SK-N-SH (cell line): ENCODE measurements at regions not wholly inside any gene's neighbourhood (a gene's known extent, or its start where the extent isn't known, plus 50 kb on each side); places are given as distances from the start of the nearest gene placed in this dataset.

Experiments
- CTCF ChIA-PET: fragments of 300-600, 350-600 bp; formaldehyde crosslinking; extraction: SDS; loops from one replicate; lab custom pipeline; 2021; lab: Yijun Ruan, JAX
- POLR2A ChIA-PET: fragments of 350-600 bp; sonication (Branson Sonifier 250); formaldehyde crosslinking; extraction: SDS; loops from one replicate; lab custom pipeline; 2020; ENCODE audit warnings: antibody characterized with exemption, inconsistent platforms; lab: Yijun Ruan, JAX
- DNase-seq: peaks from one replicate; pipeline ENCODE4 v3.0.0; 2012
- H2AFZ ChIP-seq: fragments of 200-600 bp; sonication (generic); 2 replicates; pipeline ENCODE4 v1.8.1; 2016; ENCODE audit warnings: antibody characterized with exemption, mild to moderate bottlenecking, low read depth
- H3F3A ChIP-seq: fragments of 200-600 bp; sonication (generic); replicated peaks from 2 replicates; pipeline ENCODE3; 2016; ENCODE audit warnings: antibody characterized with exemption, mild to moderate bottlenecking; ENCODE audit not compliant: insufficient read depth
- H3K27ac ChIP-seq, 2 experiments: fragments of 200-500 bp in 1 of 2; fragments of 200-600 bp in 1 of 2; sonication (Bioruptor generic) in 1 of 2; sonication (generic), shearing (Covaris generic) in 1 of 2; 2 replicates each; pipeline versions ENCODE4 v1.5.1 to v1.6.1; 2014 to 2016; ENCODE audit warnings: low read depth in 2 of 2, inconsistent platforms in 1 of 2, low read length in 1 of 2, mild to moderate bottlenecking in 1 of 2, mixed read lengths in 1 of 2
- H3K27me3 ChIP-seq: fragments of 200-600 bp; sonication (generic), shearing (Covaris generic); 2 replicates; pipeline ENCODE4 v1.6.1; 2016; ENCODE audit warnings: mixed run types; ENCODE audit not compliant: insufficient read depth
- H3K36me3 ChIP-seq, 2 experiments: fragments of 200-500 bp in 1 of 2; fragments of 200-600 bp in 1 of 2; sonication (Bioruptor generic) in 1 of 2; sonication (generic) in 1 of 2; replicated peaks in 1 of 2; 2 replicates each; pipeline versions ENCODE3 to v1.5.1; 2014 to 2016; ENCODE audit warnings: low read length in 1 of 2, mild to moderate bottlenecking in 1 of 2; ENCODE audit not compliant: insufficient read depth in 2 of 2, control insufficient read depth in 1 of 2
- H3K4me1 ChIP-seq, 2 experiments: fragments of 200-500 bp in 1 of 2; fragments of 200-600 bp in 1 of 2; sonication (Bioruptor generic) in 1 of 2; sonication (generic), shearing (Covaris generic) in 1 of 2; 2 replicates each; pipeline versions ENCODE4 v1.5.1 to v1.6.1; 2014 to 2016; ENCODE audit warnings: low read depth in 1 of 2, low read length in 1 of 2, mixed run types in 1 of 2; ENCODE audit not compliant: insufficient read depth in 2 of 2, control insufficient read depth in 1 of 2
- H3K4me2 ChIP-seq: fragments of 200-600 bp; sonication (generic), shearing (Covaris generic); 2 replicates; pipeline ENCODE4 v1.6.1; 2017; ENCODE audit warnings: mixed run types
- H3K4me3 ChIP-seq, 2 experiments: fragments of 200-500 bp in 1 of 2; fragments of 200-600 bp in 1 of 2; sonication (Bioruptor generic) in 1 of 2; sonication (generic), shearing (Covaris generic) in 1 of 2; 2 replicates each; pipeline versions ENCODE4 v1.5.1 to v1.8.1; 2014 to 2016; ENCODE audit warnings: low read depth in 2 of 2, inconsistent platforms in 1 of 2, low read length in 1 of 2, mild to moderate bottlenecking in 1 of 2, mixed read lengths in 1 of 2, moderate library complexity in 1 of 2
- H3K79me2 ChIP-seq: fragments of 200-600 bp; sonication (generic); 2 replicates; pipeline ENCODE4 v1.8.1; 2017; ENCODE audit warnings: mild to moderate bottlenecking; ENCODE audit not compliant: insufficient read depth
- H3K9ac ChIP-seq: fragments of 200-600 bp; sonication (generic); 2 replicates; pipeline ENCODE4 v1.6.1; 2017; ENCODE audit warnings: mixed run types
- H3K9me2 ChIP-seq: fragments of 200-600 bp; sonication (generic); 2 replicates; pipeline ENCODE4 v1.6.1; 2017; ENCODE audit warnings: mixed run types
- H3K9me3 ChIP-seq: fragments of 200-600 bp; sonication (generic); 2 replicates; pipeline ENCODE4 v1.6.1; 2017; ENCODE audit warnings: mixed run types, mild to moderate bottlenecking, moderate library complexity
- H4K20me1 ChIP-seq: fragments of 200-600 bp; sonication (generic); 2 replicates; pipeline ENCODE4 v1.6.1; 2017; ENCODE audit warnings: mild to moderate bottlenecking, mixed run types; ENCODE audit not compliant: insufficient read depth
- FOXM1 ChIP-seq: IDR thresholded peaks from 2 replicates; pipeline ENCODE4 v1.4.0; 2012; ENCODE audit warnings: low read depth, mild to moderate bottlenecking
- GABPA ChIP-seq: IDR thresholded peaks from 2 replicates; pipeline ENCODE4 v1.4.0; 2012; ENCODE audit warnings: low read depth, mild to moderate bottlenecking
- IRF3 ChIP-seq: fragments of 150-350 bp; IDR thresholded peaks from 2 replicates; pipeline ENCODE4 v1.6.1; 2016; ENCODE audit warnings: mild to moderate bottlenecking, low read depth, low read length
- MAX ChIP-seq: IDR thresholded peaks from 2 replicates; pipeline ENCODE4 v1.4.0; 2012; ENCODE audit warnings: low read depth
- MEF2A ChIP-seq: IDR thresholded peaks from 2 replicates; pipeline ENCODE4 v1.4.0; 2012; ENCODE audit warnings: low read depth, borderline replicate concordance
- RFX5 ChIP-seq: IDR thresholded peaks from 2 replicates; pipeline ENCODE4 v1.6.1; 2012; ENCODE audit warnings: mild to moderate bottlenecking, improper control_type of control experiment, low read length
- RXRA ChIP-seq: IDR thresholded peaks from 2 replicates; pipeline ENCODE4 v1.4.0; 2012; ENCODE audit warnings: low read depth, mild to moderate bottlenecking, borderline replicate concordance
- TAF1 ChIP-seq: IDR thresholded peaks from 2 replicates; pipeline ENCODE4 v1.6.1; 2012; ENCODE audit warnings: low read depth, mild to moderate bottlenecking, low read length, moderate library complexity, borderline replicate concordance
- TEAD4 ChIP-seq: IDR thresholded peaks from 2 replicates; pipeline ENCODE4 v1.4.0; 2012; ENCODE audit warnings: mild to moderate bottlenecking, borderline replicate concordance; ENCODE audit not compliant: insufficient read depth
- WGBS: methylation state at CpG from one replicate; pipeline ENCODE4 v1.1.6; 2017; ENCODE audit warnings: low lambda C conversion rate; 5-methylcytosine and 5-hydroxymethylcytosine counted together
- TF ChIP-seq, protein P1 (sequence below): IDR thresholded peaks from 2 replicates; pipeline ENCODE4 v1.6.1; 2012; ENCODE audit warnings: mild to moderate bottlenecking, low read depth, low read length, moderate library complexity
- TF ChIP-seq, protein P2 (sequence below): fragments of 150-350 bp; IDR thresholded peaks from 2 replicates; pipeline ENCODE4 v1.6.1; 2017; ENCODE audit warnings: antibody characterized with exemption, low read length, low read depth, borderline replicate concordance
- TF ChIP-seq, protein P3 (sequence below): IDR thresholded peaks from 2 replicates; pipeline ENCODE4 v1.4.0; 2012; ENCODE audit warnings: low read depth, borderline replicate concordance

DNA sequence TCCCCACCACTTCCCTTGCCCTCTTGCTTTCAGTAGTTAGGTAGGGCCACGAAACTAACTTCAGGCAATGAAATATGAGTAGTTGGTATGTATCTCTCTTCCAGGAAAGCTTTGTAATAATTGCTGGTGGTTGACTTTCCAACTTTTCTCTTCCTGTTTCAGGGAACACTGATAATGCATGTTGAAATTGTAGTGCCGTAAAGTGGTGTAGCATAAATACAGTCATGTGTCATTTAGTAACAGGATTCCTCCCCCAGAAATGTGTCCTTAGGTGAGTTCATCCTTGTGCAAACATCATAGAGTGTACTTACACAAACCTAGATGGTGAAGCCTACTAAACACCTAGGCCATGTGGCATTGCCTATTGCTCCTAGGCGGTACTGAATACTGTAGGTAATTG lies 429.2 kb downstream of the PID1 start:
- Histone ChIP-seq H3K27me3 (no peaks in the 10 kb centered on the region), H3K27ac (no peak overlapping the region), H3K36me3 (no peaks in the 10 kb centered on the region), H3F3A (no peaks in the 10 kb centered on the region), H3K79me2 (no peaks in the 10 kb centered on the region), H3K9me2 (no peaks in the 10 kb centered on the region), H2AFZ (no peak overlapping the region), H3K4me3 (no peak overlapping the region), H3K4me1 (no peaks in the 10 kb centered on the region; a peak in 1 of 4 replicates), H3K9me3 (no peaks in the 10 kb centered on the region), H4K20me1 (no peaks in the 10 kb centered on the region), H3K9ac (no peak overlapping the region), H3K4me2 (no peak overlapping the region)
- no peak for TF ChIP-seq IRF3
- no peak for TF ChIP-seq MAX
- no peak for TF ChIP-seq RXRA
- TF ChIP-seq, protein P1, sequence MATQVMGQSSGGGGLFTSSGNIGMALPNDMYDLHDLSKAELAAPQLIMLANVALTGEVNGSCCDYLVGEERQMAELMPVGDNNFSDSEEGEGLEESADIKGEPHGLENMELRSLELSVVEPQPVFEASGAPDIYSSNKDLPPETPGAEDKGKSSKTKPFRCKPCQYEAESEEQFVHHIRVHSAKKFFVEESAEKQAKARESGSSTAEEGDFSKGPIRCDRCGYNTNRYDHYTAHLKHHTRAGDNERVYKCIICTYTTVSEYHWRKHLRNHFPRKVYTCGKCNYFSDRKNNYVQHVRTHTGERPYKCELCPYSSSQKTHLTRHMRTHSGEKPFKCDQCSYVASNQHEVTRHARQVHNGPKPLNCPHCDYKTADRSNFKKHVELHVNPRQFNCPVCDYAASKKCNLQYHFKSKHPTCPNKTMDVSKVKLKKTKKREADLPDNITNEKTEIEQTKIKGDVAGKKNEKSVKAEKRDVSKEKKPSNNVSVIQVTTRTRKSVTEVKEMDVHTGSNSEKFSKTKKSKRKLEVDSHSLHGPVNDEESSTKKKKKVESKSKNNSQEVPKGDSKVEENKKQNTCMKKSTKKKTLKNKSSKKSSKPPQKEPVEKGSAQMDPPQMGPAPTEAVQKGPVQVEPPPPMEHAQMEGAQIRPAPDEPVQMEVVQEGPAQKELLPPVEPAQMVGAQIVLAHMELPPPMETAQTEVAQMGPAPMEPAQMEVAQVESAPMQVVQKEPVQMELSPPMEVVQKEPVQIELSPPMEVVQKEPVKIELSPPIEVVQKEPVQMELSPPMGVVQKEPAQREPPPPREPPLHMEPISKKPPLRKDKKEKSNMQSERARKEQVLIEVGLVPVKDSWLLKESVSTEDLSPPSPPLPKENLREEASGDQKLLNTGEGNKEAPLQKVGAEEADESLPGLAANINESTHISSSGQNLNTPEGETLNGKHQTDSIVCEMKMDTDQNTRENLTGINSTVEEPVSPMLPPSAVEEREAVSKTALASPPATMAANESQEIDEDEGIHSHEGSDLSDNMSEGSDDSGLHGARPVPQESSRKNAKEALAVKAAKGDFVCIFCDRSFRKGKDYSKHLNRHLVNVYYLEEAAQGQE, result no peak
- TF ChIP-seq, protein P2, sequence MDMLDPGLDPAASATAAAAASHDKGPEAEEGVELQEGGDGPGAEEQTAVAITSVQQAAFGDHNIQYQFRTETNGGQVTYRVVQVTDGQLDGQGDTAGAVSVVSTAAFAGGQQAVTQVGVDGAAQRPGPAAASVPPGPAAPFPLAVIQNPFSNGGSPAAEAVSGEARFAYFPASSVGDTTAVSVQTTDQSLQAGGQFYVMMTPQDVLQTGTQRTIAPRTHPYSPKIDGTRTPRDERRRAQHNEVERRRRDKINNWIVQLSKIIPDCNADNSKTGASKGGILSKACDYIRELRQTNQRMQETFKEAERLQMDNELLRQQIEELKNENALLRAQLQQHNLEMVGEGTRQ, result no peak
- TF ChIP-seq MEF2A, result no peak
- no peak for TF ChIP-seq TAF1
- TF ChIP-seq, protein P3, sequence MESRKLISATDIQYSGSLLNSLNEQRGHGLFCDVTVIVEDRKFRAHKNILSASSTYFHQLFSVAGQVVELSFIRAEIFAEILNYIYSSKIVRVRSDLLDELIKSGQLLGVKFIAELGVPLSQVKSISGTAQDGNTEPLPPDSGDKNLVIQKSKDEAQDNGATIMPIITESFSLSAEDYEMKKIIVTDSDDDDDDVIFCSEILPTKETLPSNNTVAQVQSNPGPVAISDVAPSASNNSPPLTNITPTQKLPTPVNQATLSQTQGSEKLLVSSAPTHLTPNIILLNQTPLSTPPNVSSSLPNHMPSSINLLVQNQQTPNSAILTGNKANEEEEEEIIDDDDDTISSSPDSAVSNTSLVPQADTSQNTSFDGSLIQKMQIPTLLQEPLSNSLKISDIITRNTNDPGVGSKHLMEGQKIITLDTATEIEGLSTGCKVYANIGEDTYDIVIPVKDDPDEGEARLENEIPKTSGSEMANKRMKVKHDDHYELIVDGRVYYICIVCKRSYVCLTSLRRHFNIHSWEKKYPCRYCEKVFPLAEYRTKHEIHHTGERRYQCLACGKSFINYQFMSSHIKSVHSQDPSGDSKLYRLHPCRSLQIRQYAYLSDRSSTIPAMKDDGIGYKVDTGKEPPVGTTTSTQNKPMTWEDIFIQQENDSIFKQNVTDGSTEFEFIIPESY, result no peak
- no peak for TF ChIP-seq GABPA
- TF ChIP-seq TEAD4, result no peak
- TF ChIP-seq RFX5, result no peak
- TF ChIP-seq FOXM1, result no peak
- CTCF ChIA-PET, result no interaction called here
- POLR2A ChIA-PET, result no interaction called here
- no peak for DNase-seq
- 46% methylated on average over 3 of the region's 3 CpGs for WGBS
